Psoas muscle (tissue), 7 donors: ENCODE measurements at regions not wholly inside any gene's neighbourhood (a gene's known extent, or its start where the extent isn't known, plus 50 kb on each side); places are given as distances from the start of the nearest gene placed in this dataset.

Experiments
- ATAC-seq, 4 donors: fragments of 200-7000 bp; cut with Tn5 transposase; one replicate each; pipeline ENCODE4 v1.9.1; 2020; ENCODE audit warnings: moderate library complexity in 3 of 4, mild to moderate bottlenecking in 2 of 4
- DNase-seq, 2 donors: peaks; one replicate each; pipeline ENCODE4 v3.0.0-alpha.2; 2020
- H3K27ac ChIP-seq: fragments of 200-600 bp; one replicate; pipeline ENCODE4 v1.8.0; 2022
- H3K27me3 ChIP-seq, 3 donors: fragments of 200-600 bp in 1 of 3; one replicate each; pipeline versions ENCODE4 v1.6.1 to v1.8.0; 2013 to 2022; ENCODE audit warnings: low read length in 2 of 3, mild to moderate bottlenecking in 2 of 3, moderate library complexity in 1 of 3; ENCODE audit not compliant: insufficient read depth in 3 of 3
- H3K36me3 ChIP-seq, 2 donors: fragments of 200-600 bp in 1 of 2; one replicate each; pipeline versions ENCODE4 v1.6.1 to v1.8.0; 2013 to 2022; ENCODE audit warnings: low read depth in 1 of 2, mild to moderate bottlenecking in 1 of 2, moderate library complexity in 1 of 2; ENCODE audit not compliant: insufficient read depth in 1 of 2
- H3K4me1 ChIP-seq: fragments of 200-600 bp; one replicate; pipeline ENCODE4 v1.8.0; 2022
- H3K4me3 ChIP-seq: fragments of 200-600 bp; one replicate; pipeline ENCODE4 v1.8.0; 2022; ENCODE audit warnings: mild to moderate bottlenecking
- H3K9me3 ChIP-seq: fragments of 200-600 bp; one replicate; pipeline ENCODE4 v1.8.0; 2022
- CTCF ChIP-seq: fragments of 200-600 bp; IDR thresholded peaks from one replicate; pipeline ENCODE4 v1.8.0; 2022; ENCODE audit warnings: antibody characterized with exemption
- WGBS, 3 donors: extraction: QIAGEN DNeasy Blood & Tissue Kit; methylation state at CpG; one replicate each; pipeline versions ENCODE4 v1.1.6 to v1.1.7; 2013; 5-methylcytosine and 5-hydroxymethylcytosine counted together
- intact Hi-C, 2 donors: fragments of 100-400 bp; cut with DNase I; formaldehyde crosslinking; loops; one replicate each; pipeline versions ENCODE4 v1.11.0 to v1.14.2; 2022
- donor health status: healthy with polysubstance abuse.
- donor health status: DM: no; HTN: no; CAD: no; lungs with moderate emphysema.
- donor health status: Bipolar disorder and iron deficiency.
- donor health status: healthy.
- donor health status: DM: yes; HTN: yes; CAD: no.
- donor health status: DM: no; HTN: no; CAD: no.
- donor health status: DM: yes; HTN: yes; CAD: no.

- no peak for TF ChIP-seq CTCF
- H3K27ac ChIP-seq, result no peak overlapping the region
- H3K4me1 ChIP-seq, result no peaks in the 10 kb centered on the region
- no peak for DNase-seq
- H3K4me3 ChIP-seq, result no peak overlapping the region
- H3K27me3 ChIP-seq, result peaks cover 0 to 12% (median 4%) of the 10 kb centered on the region in 3 donors
- ATAC-seq, result no peak
- no peaks in the 10 kb centered on the region for H3K9me3 ChIP-seq
- intact Hi-C loops, result no loop called here
- WGBS, 3 donors, result 20 to 30% (median 20%) methylated on average over 6 of the region's 6 CpGs
- no peaks in the 10 kb centered on the region for H3K36me3 ChIP-seq
Observed at GRCh38 chr13:26837997-26838396, 77.4 kb upstream of the GPR12 start.

- peaks cover 0 to 12% (median 4%) of the 10 kb centered on the region in 3 donors for H3K27me3 ChIP-seq
- H3K4me3 ChIP-seq, result no peak overlapping the region
- 63 to 79% (median 67%) methylated on average over 3 of the region's 3 CpGs for WGBS, 3 donors
- DNase-seq (no peak), ATAC-seq (no peak)
- intact Hi-C loops, result no loop called here
- H3K4me1 ChIP-seq, result no peaks in the 10 kb centered on the region
- H3K9me3 ChIP-seq, result no peaks in the 10 kb centered on the region
- no peak for TF ChIP-seq CTCF
- H3K27ac ChIP-seq, result no peak overlapping the region
- H3K36me3 ChIP-seq, result no peaks in the 10 kb centered on the region
Observed at GRCh38 chr13:26837102-26837501, 76.5 kb upstream of the GPR12 start.

GRCh38 chr13:26836626-26837025 is 76.0 kb upstream of the GPR12 start:
- no peak for TF ChIP-seq CTCF
- DNase-seq (no peak), ATAC-seq (no peak)
- no peaks in the 10 kb centered on the region for H3K9me3 ChIP-seq
- H3K27me3 ChIP-seq, result peaks cover 0 to 12% (median 4%) of the 10 kb centered on the region in 3 donors
- no peak overlapping the region for H3K27ac ChIP-seq
- no peaks in the 10 kb centered on the region for H3K36me3 ChIP-seq
- no peaks in the 10 kb centered on the region for H3K4me1 ChIP-seq
- intact Hi-C loops, result no loop called here
- no peak overlapping the region for H3K4me3 ChIP-seq

GRCh38 chr13:26834646-26835045 is 74.1 kb upstream of the GPR12 start:
- WGBS, 3 donors, result 35 to 40% (median 36%) methylated on average over 4 of the region's 4 CpGs
- intact Hi-C loops, result no loop called here
- no peak for TF ChIP-seq CTCF

GRCh38 chr13:26831336-26831908 is 70.8 kb upstream of the GPR12 start:
- Histone ChIP-seq H3K4me3 (no peak overlapping the region), H3K27ac (no peak overlapping the region), H3K27me3 (peaks cover 0 to 9% (median 0%) of the 10 kb centered on the region in 3 donors), H3K36me3 (no peaks in the 10 kb centered on the region), H3K4me1 (no peaks in the 10 kb centered on the region), H3K9me3 (no peaks in the 10 kb centered on the region)
- DNase-seq (no peak), ATAC-seq (no peak)
- WGBS, 3 donors, result 40 to 45% (median 44%) methylated on average over 6 of the region's 6 CpGs
- no peak for TF ChIP-seq CTCF
- intact Hi-C loops, result no loop called here

More at GRCh38 chr13:26834646-26835045, 74.1 kb upstream of the GPR12 start:
- Histone ChIP-seq H3K27me3 (peaks cover 0 to 12% (median 4%) of the 10 kb centered on the region in 3 donors), H3K4me3 (no peak overlapping the region), H3K27ac (no peak overlapping the region), H3K36me3 (no peaks in the 10 kb centered on the region), H3K9me3 (no peaks in the 10 kb centered on the region), H3K4me1 (no peaks in the 10 kb centered on the region)
- ATAC-seq (no peak), DNase-seq (no peak)
